IMR-90 (cell line): ENCODE measurements at regions not wholly inside any gene's neighbourhood (a gene's known extent, or its start where the extent isn't known, plus 50 kb on each side); places are given as distances from the start of the nearest gene placed in this dataset.
"Not testable (repeated sequence)": the region's sequence is repeated elsewhere in the genome, so short reads cannot be mapped to it uniquely, and the experiment has no call there.

ENCODE experiments used
- ATAC-seq: fragments of 200-7000 bp; cut with Tn5 transposase; 2 replicates; pipeline ENCODE4 v1.9.1; 2020; ENCODE audit warnings: low read depth, mild to moderate bottlenecking, moderate library complexity
- BruUV-seq: library from RNA; stranded (reverse); fragments of 400-500 nt; replicated peaks from 2 replicates; lab custom pipeline; 2021; lab: Mats Ljungman, UMichigan
- CTCF ChIA-PET: fragments of 300-600 bp; formaldehyde crosslinking; extraction: SDS; loops from one replicate; lab custom pipeline; 2021; ENCODE audit warnings: antibody characterized with exemption; lab: Yijun Ruan, JAX
- POLR2A ChIA-PET: fragments of 300-600 bp; sonication (Branson Sonifier 250); formaldehyde crosslinking; loops from one replicate; lab custom pipeline; 2022; ENCODE audit warnings: antibody characterized with exemption; ENCODE audit not compliant: unreplicated experiment; lab: Charles Lee
- DNase-seq: peaks from one replicate; pipeline ENCODE4 v3.0.0; 2013
- H2AFZ ChIP-seq: replicated peaks from 2 replicates; pipeline ENCODE3; 2013; ENCODE audit warnings: low read length, mild to moderate bottlenecking; ENCODE audit not compliant: poor library complexity
- H2AK5ac ChIP-seq: 2 replicates; pipeline ENCODE4 v1.6.1; 2013; ENCODE audit warnings: low read depth, low read length, inconsistent platforms
- H2AK9ac ChIP-seq: replicated peaks from 2 replicates; pipeline ENCODE3; 2013; ENCODE audit warnings: mild to moderate bottlenecking, low read depth, low read length, moderate library complexity; ENCODE audit not compliant: poor library complexity
- H2BK120ac ChIP-seq: 2 replicates; pipeline ENCODE4 v1.6.1; 2013; ENCODE audit warnings: low read depth, low read length, inconsistent platforms
- H2BK15ac ChIP-seq: 3 replicates; pipeline ENCODE4 v1.6.1; 2013; ENCODE audit warnings: low read depth, low read length, inconsistent platforms
- H2BK20ac ChIP-seq: 2 replicates; pipeline ENCODE4 v1.6.1; 2013; ENCODE audit warnings: low read depth, mild to moderate bottlenecking, inconsistent platforms, low read length, moderate library complexity
- H2BK5ac ChIP-seq: 2 replicates; pipeline ENCODE4 v1.6.1; 2013; ENCODE audit warnings: mild to moderate bottlenecking, low read depth, low read length, inconsistent platforms; ENCODE audit not compliant: poor library complexity, severe bottlenecking
- H3K14ac ChIP-seq: replicated peaks from 2 replicates; pipeline ENCODE4 v1.6.1; 2013; ENCODE audit warnings: low read depth, low read length, inconsistent platforms
- H3K18ac ChIP-seq: 2 replicates; pipeline ENCODE4 v1.6.1; 2013; ENCODE audit warnings: low read depth, low read length, control low read depth
- H3K23ac ChIP-seq: 2 replicates; pipeline ENCODE4 v1.6.1; 2013; ENCODE audit warnings: low read depth, low read length, inconsistent platforms
- H3K27ac ChIP-seq: 2 replicates; pipeline ENCODE4 v1.5.1; 2013; ENCODE audit warnings: mild to moderate bottlenecking, control low read depth, low read length; ENCODE audit not compliant: insufficient read depth
- H3K27me3 ChIP-seq: 2 replicates; pipeline ENCODE4 v1.6.1; 2013; ENCODE audit warnings: low read length; ENCODE audit not compliant: control insufficient read depth, insufficient read depth
- H3K36me3 ChIP-seq: 2 replicates; pipeline ENCODE4 v1.6.1; 2013; ENCODE audit warnings: low read length, mixed read lengths; ENCODE audit not compliant: control insufficient read depth, insufficient read depth
- H3K4ac ChIP-seq: 2 replicates; pipeline ENCODE4 v1.6.1; 2013; ENCODE audit warnings: low read depth, low read length, inconsistent platforms
- H3K4me1 ChIP-seq: 2 replicates; pipeline ENCODE4 v1.6.1; 2013; ENCODE audit warnings: low read length, mixed read lengths; ENCODE audit not compliant: control insufficient read depth, insufficient read depth
- H3K4me2 ChIP-seq: 2 replicates; pipeline ENCODE4 v1.6.1; 2013; ENCODE audit warnings: low read depth, mild to moderate bottlenecking, control low read depth, low read length, moderate library complexity
- H3K4me3 ChIP-seq: 2 replicates; pipeline ENCODE4 v1.5.1; 2013; ENCODE audit warnings: low read depth, mild to moderate bottlenecking, control low read depth, low read length, moderate library complexity; ENCODE audit not compliant: insufficient read depth
- H3K56ac ChIP-seq: 2 replicates; pipeline ENCODE4 v1.6.1; 2013; ENCODE audit warnings: low read length, inconsistent platforms; ENCODE audit not compliant: insufficient read depth; ENCODE audit errors: extremely low read depth
- H3K79me1 ChIP-seq, 2 experiments: 2 replicates each; pipeline ENCODE4 v1.6.1; 2013; ENCODE audit warnings: low read length in 2 of 2, inconsistent platforms in 1 of 2, low read depth in 1 of 2
- H3K9ac ChIP-seq: 2 replicates; pipeline ENCODE4 v1.6.1; 2013; ENCODE audit warnings: low read depth, low read length, control low read depth
- H3K9me1 ChIP-seq: 2 replicates; pipeline ENCODE4 v1.6.1; 2013; ENCODE audit warnings: low read length, inconsistent platforms; ENCODE audit not compliant: insufficient read depth
- H3K9me3 ChIP-seq: 2 replicates; pipeline ENCODE4 v1.6.1; 2013; ENCODE audit warnings: low read length; ENCODE audit not compliant: control insufficient read depth, insufficient read depth
- H4K20me1 ChIP-seq: 2 replicates; pipeline ENCODE4 v1.6.1; 2013; ENCODE audit warnings: low read length, inconsistent platforms; ENCODE audit not compliant: insufficient read depth
- H4K5ac ChIP-seq: 2 replicates; pipeline ENCODE4 v1.6.1; 2013; ENCODE audit warnings: mild to moderate bottlenecking, low read depth, low read length, control low read depth
- H4K8ac ChIP-seq, 2 experiments: 2 replicates each; pipeline ENCODE4 v1.6.1; 2013; ENCODE audit warnings: low read depth in 2 of 2, low read length in 2 of 2, control low read depth in 1 of 2, inconsistent platforms in 1 of 2
- H4K91ac ChIP-seq: 2 replicates; pipeline ENCODE4 v1.6.1; 2013; ENCODE audit warnings: low read depth, low read length, inconsistent platforms; ENCODE audit not compliant: insufficient read depth
- WGBS, 2 experiments: methylation state at CpG; one replicate each; pipeline versions ENCODE4 v1.1.5 to v1.1.7; 2013; ENCODE audit warnings: missing lambda C conversion rate in 2 of 2; ENCODE audit not compliant: insufficient read length in 1 of 2; ENCODE audit errors: extremely low coverage in 2 of 2; 5-methylcytosine and 5-hydroxymethylcytosine counted together
- dilution Hi-C: fragments of 300-500 bp; cut with HindIII; formaldehyde crosslinking; loops from one replicate; pipeline ENCODE4 v1.14.3; 2018; ENCODE audit warnings: low sequenced_read_pairs; ENCODE audit not compliant: unreplicated experiment
- in situ Hi-C: fragments of 300-500 bp; cut with MboI; formaldehyde crosslinking; loops from 3 replicates; pipeline ENCODE4 v1.14.3; 2019; ENCODE audit warnings: low sequenced_read_pairs, inconsistent platforms, mixed read lengths
- intact Hi-C: fragments of 100-400 bp; cut with micrococcal nuclease; formaldehyde crosslinking; loops from 2 replicates; pipeline ENCODE4 v1.10.0; 2022

DNA sequence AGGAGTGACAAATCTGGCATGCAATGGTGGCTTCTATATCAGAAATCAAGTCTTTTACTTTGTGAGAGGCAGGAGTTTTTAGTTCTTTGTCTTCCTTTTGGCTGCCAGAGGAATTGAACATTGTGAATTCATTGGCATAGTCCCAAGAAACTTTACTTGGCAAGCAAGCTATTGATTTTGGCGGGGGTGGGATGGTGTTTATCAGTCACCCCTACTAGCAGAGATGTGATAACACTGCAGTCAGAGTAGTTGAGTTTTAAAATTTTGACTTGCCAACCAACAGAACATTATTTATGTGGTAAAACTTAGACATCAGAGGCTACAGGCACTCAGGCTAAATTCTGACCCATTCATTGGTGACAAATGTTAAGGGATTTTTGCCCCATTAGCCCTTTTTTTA is 129.2 kb downstream of the FAM72B start:
- H3K36me3 ChIP-seq, H3K4ac ChIP-seq, H3K79me1 ChIP-seq, H2AK9ac ChIP-seq, H4K20me1 ChIP-seq, H3K23ac ChIP-seq, H2BK5ac ChIP-seq, ATAC-seq, H2BK15ac ChIP-seq, H3K9me1 ChIP-seq, H3K27ac ChIP-seq, H3K14ac ChIP-seq, H3K27me3 ChIP-seq, H2BK120ac ChIP-seq, H3K4me1 ChIP-seq, H2AK5ac ChIP-seq, POLR2A ChIA-PET, H3K9me3 ChIP-seq, DNase-seq, H4K5ac ChIP-seq, H4K91ac ChIP-seq, H3K4me2 ChIP-seq, H3K56ac ChIP-seq, H2AFZ ChIP-seq, H2BK20ac ChIP-seq, in situ Hi-C loops, H3K18ac ChIP-seq, intact Hi-C loops, dilution Hi-C loops, H3K4me3 ChIP-seq, H3K9ac ChIP-seq, H4K8ac ChIP-seq, BruUV-seq, CTCF ChIA-PET: not testable (repeated sequence)
- no CpG with 5 or more reads among the region's 1 CpG for WGBS, 2 experiments

DNA sequence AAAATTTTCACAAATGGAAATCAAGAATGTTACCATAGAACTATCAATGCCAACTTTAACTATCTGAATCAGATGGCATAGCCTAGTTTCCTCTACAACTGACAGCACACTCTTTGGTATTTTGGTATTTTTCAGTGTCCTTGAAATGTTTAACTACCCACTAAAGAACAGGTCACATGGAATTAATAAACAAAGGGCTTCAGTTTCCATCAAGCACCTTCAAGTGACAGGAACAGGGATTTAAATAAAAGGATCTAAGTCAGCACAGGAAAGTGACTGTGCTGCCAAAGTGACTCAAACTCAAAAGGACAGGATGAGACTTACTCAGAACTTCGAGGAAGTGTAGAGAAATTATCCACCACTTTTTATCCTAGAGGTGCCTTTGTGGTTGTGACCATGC is 117.2 kb downstream of the FAM72B start:
- H3K9me1 ChIP-seq, intact Hi-C loops, H3K4ac ChIP-seq, H3K4me2 ChIP-seq, H2AK9ac ChIP-seq, POLR2A ChIA-PET, H4K8ac ChIP-seq, H2AFZ ChIP-seq, H3K36me3 ChIP-seq, H2BK120ac ChIP-seq, H3K56ac ChIP-seq, H4K5ac ChIP-seq, H2BK20ac ChIP-seq, H4K91ac ChIP-seq, ATAC-seq, DNase-seq, H3K18ac ChIP-seq, dilution Hi-C loops, H3K23ac ChIP-seq, H2BK5ac ChIP-seq, H3K27me3 ChIP-seq, H4K20me1 ChIP-seq, H3K4me3 ChIP-seq, in situ Hi-C loops, H2AK5ac ChIP-seq, H3K9me3 ChIP-seq, H3K9ac ChIP-seq, H3K14ac ChIP-seq, H3K4me1 ChIP-seq, BruUV-seq, H3K27ac ChIP-seq, H3K79me1 ChIP-seq, CTCF ChIA-PET, H2BK15ac ChIP-seq: not testable (repeated sequence)
- no CpG with 5 or more reads among the region's 1 CpG for WGBS, 2 experiments
